SK-N-SH treated with all-trans-retinoic acid at 6 μM for 48 hours (cell line): ENCODE measurements at regions not wholly inside any gene's neighbourhood (a gene's known extent, or its start where the extent isn't known, plus 50 kb on each side); places are given as distances from the start of the nearest gene placed in this dataset.

Experiments
- PATZ1 ChIP-seq: fragments of 250-450 bp; sonication (Bioruptor Pico); IDR thresholded peaks from 2 replicates; pipeline ENCODE4 v1.8.0; 2020; ENCODE audit warnings: mild to moderate bottlenecking, moderate library complexity, borderline replicate concordance
- ZNF8 ChIP-seq: fragments of 450-650 bp; formaldehyde crosslinking; IDR thresholded peaks from 2 replicates; pipeline ENCODE4 v1.5.0; 2020; ENCODE audit warnings: mild to moderate bottlenecking, moderate library complexity

GRCh38 chr12:93204896-93205295 lies 172.8 kb upstream of the NUDT4 start:
- TF ChIP-seq ZNF8 (CRISPR knock-in tag) (no peak), PATZ1 (no peak)
